ENCODE measurements at regions not wholly inside any gene's neighbourhood (a gene's known extent, or its start where the extent isn't known, plus 50 kb on each side); places are given as distances from the start of the nearest gene placed in this dataset.

GRCh38 chr5:52734557-52734956 lies 53.2 kb upstream of the ITGA1 start:
- no peak for DNase-seq

DNA sequence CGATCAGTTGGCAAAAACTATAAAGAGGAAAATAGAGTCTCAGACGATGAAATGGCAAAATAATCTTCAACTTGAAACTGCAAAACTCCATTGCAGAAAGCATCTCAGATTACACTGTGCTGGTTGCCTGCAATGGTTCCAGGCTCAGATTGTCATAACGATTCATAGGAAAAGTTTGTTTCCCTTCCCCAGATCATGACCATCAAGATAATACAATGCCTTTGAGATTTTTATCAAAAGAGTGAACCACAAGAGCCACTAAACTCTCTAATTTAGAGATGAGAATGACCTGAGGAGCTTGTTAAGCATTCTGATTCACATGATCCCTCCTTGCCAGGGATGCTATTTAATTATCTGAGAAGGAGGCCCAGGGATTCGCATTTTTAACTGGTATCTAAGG lies 52.6 kb upstream of the ITGA1 start:
- no peak for DNase-seq
